ENCODE measurements at regions not wholly inside any gene's neighbourhood (a gene's known extent, or its start where the extent isn't known, plus 50 kb on each side); places are given as distances from the start of the nearest gene placed in this dataset.

- in situ Hi-C loops (cut with MboI; ENCODE audit: low sequenced_read_pairs) (no loop called here), dilution Hi-C loops (cut with HindIII; ENCODE audit: low sequenced_read_pairs, unreplicated experiment) (no loop called here), intact Hi-C loops (cut with micrococcal nuclease) (loop anchor here (5.0 kb wide), 2 partner anchors 423 to 608 kb away; no protein-coding TSS in a partner anchor)
- H3K56ac ChIP-seq (ENCODE audit: extremely low read depth, insufficient read depth, low read length), result no peak overlapping the region
- no peak overlapping the region for H4K8ac ChIP-seq (ENCODE audit: low read depth in 2 of 2, low read length in 2 of 2)
- H3K4me1 ChIP-seq (ENCODE audit: control insufficient read depth, insufficient read depth, low read length), result no peaks in the 10 kb centered on the region
- BruUV-seq (replicated peaks), result no TSS peak
- H3K18ac ChIP-seq (ENCODE audit: low read depth, low read length), result no peak overlapping the region
- ChIA-PET POLR2A (ENCODE audit: unreplicated experiment) (no interaction called here), CTCF (no interaction called here)
- no peaks in the 10 kb centered on the region for H3K79me1 ChIP-seq (ENCODE audit: low read depth in 1 of 2, low read length in 2 of 2)
- peaks cover 8% of the 10 kb centered on the region for H3K27me3 ChIP-seq (ENCODE audit: control insufficient read depth, insufficient read depth, low read length)
- H4K91ac ChIP-seq (ENCODE audit: insufficient read depth, low read depth, low read length), result no peak overlapping the region
- H3K4ac ChIP-seq (ENCODE audit: low read depth, low read length), result no peak overlapping the region
- no peak overlapping the region for H3K4me3 ChIP-seq (ENCODE audit: insufficient read depth, low read depth, low read length)
- H3K36me3 ChIP-seq (ENCODE audit: control insufficient read depth, insufficient read depth, low read length), result no peaks in the 10 kb centered on the region
- no peak overlapping the region for H2AFZ ChIP-seq (replicated peaks; ENCODE audit: low read length, poor library complexity)
- H3K14ac ChIP-seq (replicated peaks; ENCODE audit: low read depth, low read length), result no peak overlapping the region
- no peak overlapping the region for H2BK5ac ChIP-seq (ENCODE audit: low read depth, low read length, poor library complexity, severe bottlenecking)
- H3K9me3 ChIP-seq (ENCODE audit: control insufficient read depth, insufficient read depth, low read length), result no peaks in the 10 kb centered on the region
- no peak overlapping the region for H2AK5ac ChIP-seq (ENCODE audit: low read depth, low read length)
- DNase-seq (no peak), ATAC-seq (ENCODE audit: low read depth) (no peak)
- WGBS, 2 experiments (ENCODE audit: extremely low coverage in 2 of 2, insufficient read length in 1 of 2), result 91% methylated on average over 4 of the region's 11 CpGs; no CpG with 5 or more reads in 1 of the 2 experiments
- TF ChIP-seq MAFK (IDR thresholded peaks at IDR 0.05; ENCODE audit: low read depth, low read length), result no peak
- TF ChIP-seq USF2 (IDR thresholded peaks at IDR 0.05; ENCODE audit: low read depth, low read length), result no peak
- no peak for TF ChIP-seq ELK1 (IDR thresholded peaks at IDR 0.05; ENCODE audit: borderline replicate concordance, low read depth, low read length)
- no peak for TF ChIP-seq RAD21 (IDR thresholded peaks at IDR 0.05; ENCODE audit: low read length)
- no peak for TF ChIP-seq NFE2L2 (IDR thresholded peaks at IDR 0.05; ENCODE audit: low read depth, low read length)
- TF ChIP-seq RCOR1 (IDR thresholded peaks at IDR 0.05; ENCODE audit: insufficient replicate concordance, low read length), result no peak
- TF ChIP-seq RFX5 (IDR thresholded peaks at IDR 0.05; ENCODE audit: low read depth, low read length), result no peak
- no peak for TF ChIP-seq POLR2A (IDR thresholded peaks at IDR 0.05; ENCODE audit: low read depth, low read length)
- H3K9me1 ChIP-seq (ENCODE audit: insufficient read depth, low read length), result no peaks in the 10 kb centered on the region
- H2BK15ac ChIP-seq (ENCODE audit: low read depth, low read length), result no peak overlapping the region
- H2BK120ac ChIP-seq (ENCODE audit: low read depth, low read length), result no peak overlapping the region
- H4K5ac ChIP-seq (ENCODE audit: low read depth, low read length), result no peak overlapping the region
- H3K27ac ChIP-seq (ENCODE audit: insufficient read depth, low read length), result no peak overlapping the region
- H3K4me2 ChIP-seq (ENCODE audit: low read depth, low read length), result no peak overlapping the region
- no peak overlapping the region for H2BK20ac ChIP-seq (ENCODE audit: low read depth, low read length)
- H2AK9ac ChIP-seq (replicated peaks; ENCODE audit: low read depth, low read length, poor library complexity), result no peak overlapping the region
- no peaks in the 10 kb centered on the region for H4K20me1 ChIP-seq (ENCODE audit: insufficient read depth, low read length)
- H3K23ac ChIP-seq (ENCODE audit: low read depth, low read length), result no peak overlapping the region
- H3K9ac ChIP-seq (ENCODE audit: low read depth, low read length), result no peak overlapping the region
These were observed 216.2 kb downstream of the IRS2 start for GRCh38 chr13:109569958-109570711.

Data from IMR-90 (cell line).